ENCODE measurements at regions not wholly inside any gene's neighbourhood (a gene's known extent, or its start where the extent isn't known, plus 50 kb on each side); places are given as distances from the start of the nearest gene placed in this dataset.
A peak's percentile ranks its signal among the peaks of the same experiment; 100 is the strongest.

DNA sequence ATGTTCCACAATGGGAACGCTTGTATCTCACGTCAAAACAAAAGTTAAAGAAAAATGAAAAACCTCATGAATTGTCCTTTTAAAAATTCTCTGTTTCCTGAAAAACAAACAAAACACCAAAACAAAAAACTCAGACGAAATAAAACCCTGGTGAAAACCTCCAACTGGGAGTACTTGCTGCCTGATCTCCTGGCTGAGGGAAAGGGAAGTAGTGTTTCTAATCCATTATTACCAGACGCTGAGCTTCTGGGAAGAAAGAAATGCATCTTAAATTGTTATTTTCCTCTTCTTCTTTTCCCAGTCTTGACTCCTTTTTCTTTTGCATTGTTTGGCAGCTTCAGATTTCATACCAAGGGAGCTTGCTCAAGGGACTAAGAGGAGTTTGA, 243.2 kb upstream of the RGMA start:
- 36 to 44% methylated on average over 4 of the region's 4 CpGs for WGBS, 2 donors
- no peak overlapping the region for H3K27ac ChIP-seq (ENCODE audit: low read depth in 2 of 2, low read length in 1 of 2)
- H3K4me1 ChIP-seq (ENCODE audit: control insufficient read depth in 2 of 2, insufficient read depth in 2 of 2, low read length in 1 of 2), result no peaks in the 10 kb centered on the region
- H3K9me3 ChIP-seq (ENCODE audit: control insufficient read depth in 2 of 2, insufficient read depth in 1 of 2, low read depth in 1 of 2, low read length in 1 of 2), result no peaks in the 10 kb centered on the region
- H3K27me3 ChIP-seq (ENCODE audit: control insufficient read depth in 1 of 2, insufficient read depth in 2 of 2, low read length in 2 of 2), result no peaks in the 10 kb centered on the region
- no peaks in the 10 kb centered on the region for H3K36me3 ChIP-seq (ENCODE audit: control insufficient read depth in 2 of 2, insufficient read depth in 2 of 2, low read length in 1 of 2)
- H3K4me3 ChIP-seq (ENCODE audit: low read depth in 1 of 2, low read length in 2 of 2), result no peak overlapping the region

DNA sequence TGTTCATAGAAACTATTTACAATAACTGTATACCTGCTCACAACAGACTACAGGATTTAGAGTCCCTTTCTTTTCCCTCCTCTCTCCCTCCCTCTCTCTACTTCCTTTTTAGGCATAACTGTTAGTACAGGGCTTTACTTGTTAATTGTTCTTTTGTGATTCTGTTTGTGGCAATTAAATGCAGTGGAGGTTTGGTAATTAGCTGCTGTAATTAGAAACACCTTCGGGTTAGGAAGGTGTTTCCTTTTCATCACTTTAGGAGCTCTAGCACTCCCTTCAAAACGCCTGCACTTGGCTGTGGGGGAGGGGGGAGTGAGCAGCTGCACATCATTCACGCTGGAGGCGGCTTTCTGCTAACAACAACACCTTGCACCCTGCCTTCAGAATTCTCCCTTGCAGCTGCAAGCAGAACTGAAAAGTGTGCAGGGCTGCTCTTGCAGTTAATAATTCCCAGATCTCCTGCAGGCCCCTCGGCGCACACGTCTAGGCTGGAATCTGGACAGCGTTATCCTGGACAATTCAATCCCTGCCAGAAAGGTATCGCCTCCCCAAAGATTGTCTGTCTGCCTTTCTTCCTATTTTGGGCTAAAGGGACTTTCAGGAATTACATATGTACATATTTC, 242.6 kb upstream of the RGMA start:
- no peaks in the 10 kb centered on the region for H3K4me1 ChIP-seq (ENCODE audit: control insufficient read depth in 2 of 2, insufficient read depth in 2 of 2, low read length in 1 of 2)
- no peaks in the 10 kb centered on the region for H3K36me3 ChIP-seq (ENCODE audit: control insufficient read depth in 2 of 2, insufficient read depth in 2 of 2, low read length in 1 of 2)
- H3K4me3 ChIP-seq (ENCODE audit: low read depth in 1 of 2, low read length in 2 of 2), result no peak overlapping the region
- no peak overlapping the region for H3K27ac ChIP-seq (ENCODE audit: low read depth in 2 of 2, low read length in 1 of 2)
- no peaks in the 10 kb centered on the region for H3K27me3 ChIP-seq (ENCODE audit: control insufficient read depth in 1 of 2, insufficient read depth in 2 of 2, low read length in 2 of 2)
- no peaks in the 10 kb centered on the region for H3K9me3 ChIP-seq (ENCODE audit: control insufficient read depth in 2 of 2, insufficient read depth in 1 of 2, low read depth in 1 of 2, low read length in 1 of 2)
- 40 to 56% methylated on average over 9 of the region's 9 CpGs for WGBS, 2 donors

DNA sequence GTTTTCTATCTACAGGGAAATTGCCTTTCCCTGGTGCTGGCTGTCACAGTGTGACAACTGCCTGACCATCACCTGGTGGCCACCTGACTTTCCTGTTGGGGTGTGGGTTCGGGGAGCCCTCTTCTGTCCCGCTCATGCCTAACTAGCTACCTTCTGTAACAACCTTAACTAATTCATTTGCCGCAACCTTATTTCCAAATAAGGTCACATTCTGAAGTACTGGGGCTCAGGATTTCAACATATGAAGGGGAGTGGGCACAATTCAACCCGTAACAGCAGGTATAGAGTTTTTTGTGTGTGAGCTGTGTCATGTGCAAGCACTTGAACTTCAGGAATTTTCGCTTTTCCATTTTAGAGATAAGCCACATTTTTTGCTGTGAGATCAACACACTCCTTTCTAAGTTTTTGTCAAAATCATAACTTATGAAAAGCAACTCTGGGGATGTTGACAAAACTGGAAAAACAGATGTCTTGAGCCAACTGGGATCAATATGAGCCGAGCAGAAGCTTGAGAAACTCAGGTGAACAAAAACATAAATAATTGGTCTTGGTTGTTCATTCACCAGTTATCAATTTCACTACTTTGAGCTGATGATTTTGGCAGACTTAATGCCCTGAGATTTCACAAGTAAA, 242.0 kb upstream of the RGMA start:
- 74 to 79% methylated on average over 6 of the region's 6 CpGs for WGBS, 2 donors
- H3K27ac ChIP-seq (ENCODE audit: low read depth in 2 of 2, low read length in 1 of 2), result no peak overlapping the region

DNA sequence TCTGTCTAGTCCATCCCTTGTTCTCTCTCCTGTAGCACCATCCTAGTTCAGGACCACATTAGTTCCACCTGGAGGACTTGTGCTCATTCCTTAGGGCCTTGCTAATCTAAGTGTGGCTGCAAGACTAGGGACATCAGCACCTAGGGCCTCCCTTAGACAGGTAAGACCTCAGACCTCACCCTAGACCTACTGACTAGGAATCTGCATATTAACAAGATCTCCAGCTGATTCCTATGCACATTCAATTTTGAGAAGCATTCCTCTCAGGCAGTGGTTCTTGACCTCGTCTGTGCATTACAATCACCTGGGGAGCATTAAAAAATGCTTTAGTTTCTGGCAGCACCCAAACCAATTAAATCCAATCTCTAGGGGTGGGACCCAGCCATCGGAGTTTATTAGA, 238.4 kb upstream of the RGMA start:
- Histone ChIP-seq H3K4me3 (ENCODE audit: low read depth in 1 of 2, low read length in 2 of 2) (no peak overlapping the region), H3K27ac (ENCODE audit: low read depth in 2 of 2, low read length in 1 of 2) (no peak overlapping the region), H3K36me3 (ENCODE audit: control insufficient read depth in 2 of 2, insufficient read depth in 2 of 2, low read length in 1 of 2) (no peaks in the 10 kb centered on the region), H3K4me1 (ENCODE audit: control insufficient read depth in 2 of 2, insufficient read depth in 2 of 2, low read length in 1 of 2) (no peaks in the 10 kb centered on the region), H3K9me3 (ENCODE audit: control insufficient read depth in 2 of 2, insufficient read depth in 1 of 2, low read depth in 1 of 2, low read length in 1 of 2) (peaks cover 0 to 2% of the 10 kb centered on the region in 2 donors), H3K27me3 (ENCODE audit: control insufficient read depth in 1 of 2, insufficient read depth in 2 of 2, low read length in 2 of 2) (no peaks in the 10 kb centered on the region)
- 71 to 74% methylated on average over 2 of the region's 2 CpGs for WGBS, 2 donors

More for the DNA sequence above, 242.0 kb upstream of the RGMA start:
- H3K4me1 ChIP-seq (ENCODE audit: control insufficient read depth in 2 of 2, insufficient read depth in 2 of 2, low read length in 1 of 2), result no peaks in the 10 kb centered on the region
- no peaks in the 10 kb centered on the region for H3K9me3 ChIP-seq (ENCODE audit: control insufficient read depth in 2 of 2, insufficient read depth in 1 of 2, low read depth in 1 of 2, low read length in 1 of 2)
- H3K36me3 ChIP-seq (ENCODE audit: control insufficient read depth in 2 of 2, insufficient read depth in 2 of 2, low read length in 1 of 2), result no peaks in the 10 kb centered on the region
- H3K27me3 ChIP-seq (ENCODE audit: control insufficient read depth in 1 of 2, insufficient read depth in 2 of 2, low read length in 2 of 2), result no peaks in the 10 kb centered on the region
- no peak overlapping the region for H3K4me3 ChIP-seq (ENCODE audit: low read depth in 1 of 2, low read length in 2 of 2)

DNA sequence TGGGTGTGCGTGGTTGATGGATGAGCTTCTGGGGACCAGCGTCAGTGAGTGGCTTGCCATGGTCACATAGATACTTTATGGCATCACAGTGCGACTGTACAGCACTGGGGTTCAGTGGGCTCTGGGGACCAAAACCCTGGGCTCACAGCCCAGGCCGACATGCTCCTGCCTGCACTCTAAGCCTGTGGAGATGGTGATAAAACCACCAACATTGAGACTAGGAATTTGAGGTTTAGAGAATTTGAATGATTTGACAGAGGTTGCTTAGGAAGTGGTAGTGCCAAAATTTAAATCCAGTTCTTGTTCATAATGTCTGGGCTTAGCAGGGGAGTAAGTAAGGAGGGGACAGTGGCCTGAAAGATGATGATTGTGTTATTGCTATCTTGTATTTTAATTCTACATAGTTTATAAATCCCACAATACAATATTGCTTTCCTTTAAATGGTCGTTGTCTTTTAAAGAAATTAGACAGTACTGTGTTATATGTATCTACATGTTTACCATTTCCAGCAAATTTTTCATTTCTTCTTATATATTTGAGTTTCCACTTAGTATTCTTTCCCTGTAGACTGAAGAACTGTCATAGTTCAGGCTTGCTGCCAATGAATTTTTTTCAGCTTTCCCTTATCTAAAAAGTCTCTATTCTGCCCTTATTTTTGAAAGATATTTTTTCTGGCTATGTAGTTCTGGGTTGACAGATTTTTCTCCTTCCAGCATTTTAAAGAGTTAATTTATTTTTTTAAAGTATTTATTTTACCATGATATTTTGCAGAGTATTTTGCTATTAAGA, 235.4 kb upstream of the RGMA start:
- peaks cover 0 to 2% of the 10 kb centered on the region in 2 donors for H3K9me3 ChIP-seq (ENCODE audit: control insufficient read depth in 2 of 2, insufficient read depth in 1 of 2, low read depth in 1 of 2, low read length in 1 of 2)
- peaks cover under 1 to 3% of the 10 kb centered on the region in 2 donors for H3K4me1 ChIP-seq (ENCODE audit: control insufficient read depth in 2 of 2, insufficient read depth in 2 of 2, low read length in 1 of 2)
- WGBS, 2 donors, result 62 to 69% methylated on average over 5 of the region's 5 CpGs
- H3K27me3 ChIP-seq (ENCODE audit: control insufficient read depth in 1 of 2, insufficient read depth in 2 of 2, low read length in 2 of 2), result no peaks in the 10 kb centered on the region
- no peak overlapping the region for H3K4me3 ChIP-seq (ENCODE audit: low read depth in 1 of 2, low read length in 2 of 2)
- no peaks in the 10 kb centered on the region for H3K36me3 ChIP-seq (ENCODE audit: control insufficient read depth in 2 of 2, insufficient read depth in 2 of 2, low read length in 1 of 2)
- H3K27ac ChIP-seq (ENCODE audit: low read depth in 2 of 2, low read length in 1 of 2), result no peak overlapping the region

DNA sequence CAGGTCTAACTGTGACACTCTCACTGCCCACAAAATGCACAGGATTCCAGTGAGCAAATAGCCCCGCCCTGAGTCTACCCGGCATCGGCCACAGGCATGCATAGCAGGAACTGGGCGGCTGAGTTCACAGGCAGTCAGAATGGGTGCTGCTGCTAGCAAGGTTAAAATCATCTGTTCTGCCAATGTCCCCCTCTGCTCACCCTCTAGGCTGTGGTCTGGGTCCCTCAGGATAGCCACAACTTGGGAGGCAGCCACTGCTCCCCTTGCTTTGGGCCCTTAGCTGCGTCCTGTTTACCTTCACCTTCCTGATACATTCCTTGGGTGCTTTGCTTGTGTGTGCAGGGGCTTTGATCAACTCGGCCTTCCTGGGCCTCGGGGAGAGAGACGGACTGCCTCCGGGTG, 232.9 kb upstream of the RGMA start:
- Histone ChIP-seq H3K27ac (ENCODE audit: low read depth in 2 of 2, low read length in 1 of 2) (no peak overlapping the region), H3K27me3 (ENCODE audit: control insufficient read depth in 1 of 2, insufficient read depth in 2 of 2, low read length in 2 of 2) (no peaks in the 10 kb centered on the region), H3K36me3 (ENCODE audit: control insufficient read depth in 2 of 2, insufficient read depth in 2 of 2, low read length in 1 of 2) (no peaks in the 10 kb centered on the region), H3K4me1 (ENCODE audit: control insufficient read depth in 2 of 2, insufficient read depth in 2 of 2, low read length in 1 of 2) (peaks cover 3% of the 10 kb centered on the region in 2 donors), H3K9me3 (ENCODE audit: control insufficient read depth in 2 of 2, insufficient read depth in 1 of 2, low read depth in 1 of 2, low read length in 1 of 2) (peaks cover 0 to 3% of the 10 kb centered on the region in 2 donors), H3K4me3 (ENCODE audit: low read depth in 1 of 2, low read length in 2 of 2) (no peak overlapping the region)
- 53 to 57% methylated on average over 9 of the region's 9 CpGs for WGBS, 2 donors

DNA sequence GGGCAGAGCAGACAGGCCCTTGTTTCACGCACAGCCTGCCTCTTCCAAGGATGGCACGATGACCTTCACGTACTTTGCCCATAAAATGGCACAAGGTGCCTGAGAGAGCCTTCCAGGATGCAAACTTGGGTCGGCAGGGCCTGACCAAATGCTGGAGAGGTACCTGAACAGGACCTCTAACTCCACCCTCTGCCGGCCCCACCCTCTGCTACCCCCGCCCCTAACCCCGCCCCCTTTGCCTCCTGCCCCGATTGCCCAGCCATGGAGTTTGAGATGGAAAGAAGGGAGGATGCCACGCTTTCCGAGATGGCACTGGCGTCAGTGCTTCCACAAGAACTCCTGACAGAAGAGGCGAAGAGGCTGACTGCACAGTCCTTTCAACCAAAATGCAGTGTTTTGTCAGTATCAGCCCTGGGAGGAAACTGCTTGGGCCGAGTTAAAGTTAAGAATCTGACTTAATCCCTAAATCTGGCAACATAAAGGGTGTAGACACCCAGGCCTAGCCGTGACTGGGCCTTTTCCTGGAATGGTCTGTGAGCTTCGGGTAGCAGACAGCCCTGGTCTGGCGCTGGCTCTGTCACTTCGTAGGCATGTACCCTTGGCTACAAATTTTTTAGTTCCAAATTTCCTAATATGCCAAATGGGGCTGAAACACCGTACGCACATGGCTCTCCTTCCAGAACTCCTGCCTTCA, 230.3 kb upstream of the RGMA start:
- Histone ChIP-seq H3K4me3 (ENCODE audit: low read depth in 1 of 2, low read length in 2 of 2) (no peak overlapping the region), H3K27me3 (ENCODE audit: control insufficient read depth in 1 of 2, insufficient read depth in 2 of 2, low read length in 2 of 2) (no peaks in the 10 kb centered on the region), H3K36me3 (ENCODE audit: control insufficient read depth in 2 of 2, insufficient read depth in 2 of 2, low read length in 1 of 2) (no peaks in the 10 kb centered on the region), H3K27ac (ENCODE audit: low read depth in 2 of 2, low read length in 1 of 2) (peak overlapping the region in 1 of 2 donors; percentile 22), H3K9me3 (ENCODE audit: control insufficient read depth in 2 of 2, insufficient read depth in 1 of 2, low read depth in 1 of 2, low read length in 1 of 2) (peaks cover 0 to 5% of the 10 kb centered on the region in 2 donors), H3K4me1 (ENCODE audit: control insufficient read depth in 2 of 2, insufficient read depth in 2 of 2, low read length in 1 of 2) (peaks cover 3% of the 10 kb centered on the region in 2 donors)
- 85 to 86% methylated on average over 19 of the region's 19 CpGs for WGBS, 2 donors

DNA sequence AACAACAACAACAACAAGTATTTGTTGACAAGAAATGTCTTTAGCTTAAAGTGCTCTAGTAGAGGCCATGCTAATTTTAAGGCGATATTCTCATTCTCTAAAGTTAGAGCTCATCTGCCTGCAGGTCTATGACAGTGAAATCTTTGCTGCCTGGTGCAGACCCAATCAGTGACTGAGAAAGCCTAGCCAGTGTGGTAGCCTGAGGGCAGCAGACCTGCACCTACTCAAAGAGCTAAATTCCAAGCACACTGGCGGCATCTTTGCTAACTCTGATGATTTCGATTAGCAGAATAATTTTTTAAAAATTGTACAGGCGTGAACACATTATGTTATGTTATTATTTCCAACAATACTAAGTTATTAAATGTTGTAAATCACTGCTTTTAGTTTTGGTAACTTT, 228.8 kb upstream of the RGMA start:
- Histone ChIP-seq H3K9me3 (ENCODE audit: control insufficient read depth in 2 of 2, insufficient read depth in 1 of 2, low read depth in 1 of 2, low read length in 1 of 2) (peaks cover 0 to 2% of the 10 kb centered on the region in 2 donors), H3K27me3 (ENCODE audit: control insufficient read depth in 1 of 2, insufficient read depth in 2 of 2, low read length in 2 of 2) (no peaks in the 10 kb centered on the region), H3K4me1 (ENCODE audit: control insufficient read depth in 2 of 2, insufficient read depth in 2 of 2, low read length in 1 of 2) (peaks cover 3% of the 10 kb centered on the region in 2 donors), H3K4me3 (ENCODE audit: low read depth in 1 of 2, low read length in 2 of 2) (no peak overlapping the region), H3K36me3 (ENCODE audit: control insufficient read depth in 2 of 2, insufficient read depth in 2 of 2, low read length in 1 of 2) (no peaks in the 10 kb centered on the region), H3K27ac (ENCODE audit: low read depth in 2 of 2, low read length in 1 of 2) (no peak overlapping the region)
- WGBS, 2 donors, result 94 to 96% methylated on average over 4 of the region's 4 CpGs

DNA sequence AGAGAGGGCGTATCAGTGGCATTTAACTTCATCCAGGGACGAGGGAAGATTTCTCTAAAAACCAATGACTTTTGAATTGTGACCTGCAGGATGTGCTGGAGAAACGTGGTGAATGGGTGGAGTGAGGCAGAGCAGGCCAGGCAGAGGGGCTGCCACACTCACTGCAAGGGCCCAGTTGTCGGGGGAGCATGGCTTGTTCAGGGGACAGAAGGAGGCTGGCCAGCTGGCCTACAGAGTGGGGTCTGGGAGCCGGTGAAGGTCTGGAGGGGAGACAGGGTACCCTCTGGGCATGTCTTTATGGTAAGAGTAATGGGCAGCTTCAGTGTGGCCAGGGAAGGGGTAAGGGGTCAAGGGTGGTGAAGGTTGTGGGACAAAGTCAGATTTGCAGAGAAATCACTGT, 225.2 kb upstream of the RGMA start:
- WGBS, 2 donors, result 84 to 90% methylated on average over 5 of the region's 5 CpGs
- H3K9me3 ChIP-seq (ENCODE audit: control insufficient read depth in 2 of 2, insufficient read depth in 1 of 2, low read depth in 1 of 2, low read length in 1 of 2), result peaks cover 0 to 2% of the 10 kb centered on the region in 2 donors
- H3K4me3 ChIP-seq (ENCODE audit: low read depth in 1 of 2, low read length in 2 of 2), result no peak overlapping the region

More for the DNA sequence above, 225.2 kb upstream of the RGMA start:
- no peak overlapping the region for H3K27ac ChIP-seq (ENCODE audit: low read depth in 2 of 2, low read length in 1 of 2)
- no peaks in the 10 kb centered on the region for H3K27me3 ChIP-seq (ENCODE audit: control insufficient read depth in 1 of 2, insufficient read depth in 2 of 2, low read length in 2 of 2)
- no peaks in the 10 kb centered on the region for H3K36me3 ChIP-seq (ENCODE audit: control insufficient read depth in 2 of 2, insufficient read depth in 2 of 2, low read length in 1 of 2)
- H3K4me1 ChIP-seq (ENCODE audit: control insufficient read depth in 2 of 2, insufficient read depth in 2 of 2, low read length in 1 of 2), result peaks cover 0 to under 1% of the 10 kb centered on the region in 2 donors

Data from esophagus (tissue), 2 donors.